GM12801 (cell line): ENCODE measurements at regions not wholly inside any gene's neighbourhood (a gene's known extent, or its start where the extent isn't known, plus 50 kb on each side); places are given as distances from the start of the nearest gene placed in this dataset.

Experiments
- TF ChIP-seq, protein P1 (sequence below): IDR thresholded peaks from one replicate; pipeline ENCODE4 v1.5.1; 2011; ENCODE audit warnings: control low read depth; ENCODE audit not compliant: insufficient read length; ENCODE audit errors: extremely low read depth

DNA sequence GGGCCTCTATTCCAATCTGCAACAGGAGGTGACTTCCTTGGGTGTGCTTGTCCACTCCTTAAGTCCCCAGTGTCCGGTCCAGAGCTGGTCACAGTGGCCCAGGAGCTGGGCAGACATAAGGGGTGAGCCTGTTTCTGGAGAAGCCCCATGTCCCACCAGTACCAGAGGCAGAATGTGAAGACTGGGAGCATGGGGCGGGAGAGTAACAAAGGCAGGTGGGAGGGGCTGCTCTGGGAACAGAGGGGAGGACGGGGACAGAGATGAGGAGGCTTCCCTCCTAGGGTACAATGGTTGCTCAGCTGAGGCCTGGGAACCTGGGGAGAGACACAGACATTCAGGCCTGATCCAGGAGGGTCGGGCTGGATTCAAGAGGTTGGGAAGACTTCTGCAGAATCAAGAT, 323.3 kb upstream of the TNRC6C start:
- TF ChIP-seq, protein P1, sequence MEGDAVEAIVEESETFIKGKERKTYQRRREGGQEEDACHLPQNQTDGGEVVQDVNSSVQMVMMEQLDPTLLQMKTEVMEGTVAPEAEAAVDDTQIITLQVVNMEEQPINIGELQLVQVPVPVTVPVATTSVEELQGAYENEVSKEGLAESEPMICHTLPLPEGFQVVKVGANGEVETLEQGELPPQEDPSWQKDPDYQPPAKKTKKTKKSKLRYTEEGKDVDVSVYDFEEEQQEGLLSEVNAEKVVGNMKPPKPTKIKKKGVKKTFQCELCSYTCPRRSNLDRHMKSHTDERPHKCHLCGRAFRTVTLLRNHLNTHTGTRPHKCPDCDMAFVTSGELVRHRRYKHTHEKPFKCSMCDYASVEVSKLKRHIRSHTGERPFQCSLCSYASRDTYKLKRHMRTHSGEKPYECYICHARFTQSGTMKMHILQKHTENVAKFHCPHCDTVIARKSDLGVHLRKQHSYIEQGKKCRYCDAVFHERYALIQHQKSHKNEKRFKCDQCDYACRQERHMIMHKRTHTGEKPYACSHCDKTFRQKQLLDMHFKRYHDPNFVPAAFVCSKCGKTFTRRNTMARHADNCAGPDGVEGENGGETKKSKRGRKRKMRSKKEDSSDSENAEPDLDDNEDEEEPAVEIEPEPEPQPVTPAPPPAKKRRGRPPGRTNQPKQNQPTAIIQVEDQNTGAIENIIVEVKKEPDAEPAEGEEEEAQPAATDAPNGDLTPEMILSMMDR: no peak

DNA sequence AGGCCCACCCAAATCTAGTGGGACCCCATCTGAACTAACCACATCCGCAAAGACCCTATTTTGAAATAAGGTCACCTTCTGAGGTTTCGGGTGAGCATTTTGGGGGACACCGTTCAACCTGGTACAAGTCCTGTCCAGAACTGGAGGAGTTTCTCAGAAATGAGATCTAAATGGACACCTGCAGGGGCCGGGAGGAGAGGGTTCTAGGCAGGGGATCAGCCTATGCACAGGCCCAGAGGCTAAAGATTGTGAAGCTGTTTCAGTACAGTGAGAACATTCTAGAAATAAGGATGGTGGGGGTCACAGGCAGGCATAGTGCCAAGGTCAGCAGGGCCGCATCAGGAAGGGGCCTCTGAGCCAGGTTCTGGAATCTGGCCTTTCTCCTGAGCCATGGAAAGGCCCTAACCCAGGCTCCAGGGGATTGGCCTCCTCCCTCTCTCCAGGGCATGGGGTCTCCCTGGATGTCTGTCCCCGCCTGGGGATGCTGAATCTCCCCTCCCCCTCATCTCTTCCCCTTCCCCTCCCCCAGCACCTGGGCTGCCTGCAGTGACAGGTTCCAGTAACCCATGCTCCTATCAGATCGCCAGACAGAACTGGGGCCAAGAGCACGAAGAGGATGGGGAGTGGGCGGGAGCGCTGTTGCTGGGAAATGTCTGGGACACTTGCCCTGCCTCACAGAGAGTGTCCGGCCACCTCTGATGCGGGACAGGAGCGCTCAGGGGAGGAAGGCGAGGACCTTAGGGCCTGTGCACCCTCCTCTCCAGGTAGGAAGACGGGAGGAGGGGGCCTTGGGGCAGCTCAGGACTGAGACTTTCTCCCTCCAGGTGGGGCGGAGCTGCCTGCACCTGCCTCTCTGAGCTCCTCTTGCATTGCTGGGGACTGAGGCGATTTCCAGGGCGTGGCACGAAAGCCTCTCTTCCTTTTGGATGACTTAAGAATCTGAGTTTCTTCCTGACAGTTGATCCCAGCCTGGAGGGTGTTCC, 321.4 kb upstream of the TNRC6C start:
- TF ChIP-seq, protein P1: no peak

DNA sequence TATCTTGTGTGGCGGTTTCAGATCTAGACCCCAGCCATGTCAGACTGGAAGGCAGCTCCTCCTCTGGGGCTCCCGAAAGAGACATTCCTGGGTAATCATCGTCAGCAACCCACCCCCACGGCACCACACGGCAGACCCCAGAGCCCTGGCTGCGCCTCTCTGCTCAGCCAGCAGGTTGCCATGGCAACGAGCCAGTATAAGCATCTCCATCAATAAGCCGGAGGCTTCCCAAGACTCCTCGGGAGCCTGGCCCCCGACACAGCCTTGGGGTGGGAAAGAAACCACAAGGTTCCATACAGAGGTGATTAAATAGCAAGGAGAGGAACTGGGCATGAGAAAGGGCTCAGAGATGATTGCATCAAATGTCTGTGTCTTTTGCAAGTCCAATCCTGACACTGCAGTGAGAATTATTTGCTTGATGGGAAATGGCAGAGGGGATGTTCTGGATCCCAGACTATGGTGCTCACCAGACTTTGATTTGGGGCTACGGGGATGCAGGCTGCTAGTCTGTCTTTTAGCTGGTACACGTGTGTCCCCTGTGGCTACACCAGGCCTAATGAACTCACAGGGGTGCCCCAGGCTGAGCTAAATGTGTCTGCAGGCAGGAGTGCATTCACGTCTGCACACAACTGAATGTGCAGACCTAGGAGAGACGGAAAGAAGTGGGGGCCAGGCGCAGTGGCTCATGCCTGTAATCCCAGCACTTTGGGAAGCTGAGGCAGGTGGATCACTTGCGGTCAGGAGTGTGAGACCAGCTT, 320.5 kb upstream of the TNRC6C start:
- TF ChIP-seq, protein P1: no peak

DNA sequence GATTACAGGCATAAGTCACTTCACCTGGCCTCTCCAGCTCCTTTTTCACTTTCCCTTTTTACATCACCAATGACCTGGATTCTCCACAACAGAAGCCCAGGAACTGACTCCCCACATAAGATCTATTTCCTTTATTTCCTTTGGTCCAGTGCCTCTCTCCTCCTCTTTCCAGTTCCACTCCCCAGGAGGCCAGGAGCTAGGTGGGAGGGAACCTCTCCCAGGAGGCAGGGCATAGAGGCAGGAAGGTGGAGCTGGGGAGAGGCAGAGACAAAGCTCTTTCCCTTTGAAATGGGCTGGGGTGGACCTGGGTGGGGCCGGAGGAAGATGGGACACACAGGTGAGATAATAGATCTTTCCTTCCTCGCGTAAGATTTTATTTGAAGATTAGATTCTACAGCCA, 318.3 kb upstream of the TNRC6C start:
- TF ChIP-seq, protein P1: no peak

DNA sequence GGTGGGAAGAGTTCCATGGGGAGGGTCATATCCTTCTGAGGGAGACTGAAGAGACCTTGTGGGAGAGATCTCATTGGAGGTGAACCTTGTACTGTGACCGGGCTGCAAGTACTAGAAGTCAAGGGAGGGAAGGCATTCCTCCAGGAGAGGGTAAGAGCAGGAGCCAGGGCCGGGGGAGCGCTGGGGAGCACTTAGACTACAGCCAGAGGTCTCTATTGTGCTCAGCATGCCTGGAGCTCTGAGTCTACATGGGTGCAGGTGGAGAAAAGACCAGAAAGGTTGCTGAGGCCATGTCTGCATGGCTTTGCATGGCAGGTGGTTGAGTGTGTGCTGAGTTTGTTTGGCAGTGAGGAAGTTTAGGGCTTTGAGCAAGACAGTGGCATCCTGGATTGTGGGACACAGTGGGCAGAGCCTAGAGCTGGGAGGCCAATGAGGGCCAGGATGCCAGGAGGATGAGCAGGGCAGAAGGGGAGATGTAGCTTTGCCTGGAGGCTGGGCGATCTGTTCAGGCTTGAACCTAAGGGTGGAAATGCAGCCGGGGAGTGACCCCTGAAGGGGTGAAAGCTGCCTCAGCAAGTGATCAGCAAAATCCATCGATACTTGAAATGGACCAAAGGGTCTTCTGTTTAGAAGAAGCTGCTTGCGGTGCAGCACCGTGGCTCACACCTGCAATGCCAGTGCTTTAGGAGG, 317.4 kb upstream of the TNRC6C start:
- TF ChIP-seq, protein P1: no peak

DNA sequence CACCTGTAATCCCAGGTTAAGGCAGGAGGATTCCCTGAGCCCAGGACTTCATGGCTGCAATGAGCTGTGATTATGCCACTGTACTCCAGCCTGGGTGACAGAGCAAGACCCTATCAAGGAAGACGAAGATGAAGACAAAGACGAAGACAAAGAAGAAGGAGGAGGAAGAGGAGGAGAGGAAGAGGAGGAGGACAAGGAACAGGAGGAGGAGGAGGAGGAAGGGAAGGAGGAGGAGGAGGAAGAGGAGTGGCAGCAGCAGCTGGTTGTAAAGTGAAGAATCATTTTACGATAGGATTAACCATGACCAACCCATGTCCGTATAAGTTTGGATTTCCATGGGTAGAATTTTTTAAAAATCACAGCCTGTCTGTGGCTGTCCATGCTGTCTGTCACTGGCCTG, 316.8 kb upstream of the TNRC6C start:
- TF ChIP-seq, protein P1: no peak
